T-helper 17 cell (primary cell): ENCODE measurements at regions not wholly inside any gene's neighbourhood (a gene's known extent, or its start where the extent isn't known, plus 50 kb on each side); places are given as distances from the start of the nearest gene placed in this dataset.

Experiments used
- ATAC-seq: fragments of 150-1000 bp; cut with Tn5 transposase; 2 replicates; pipeline ENCODE4 v1.10.0; 2021; ENCODE audit warnings: mild to moderate bottlenecking, moderate library complexity
- DNase-seq, 3 donors: peaks; one replicate each; pipeline versions ENCODE4 v3.0.0 to v3.0.0-alpha.2; 2020 to 2021
- H3K9me3 ChIP-seq: one replicate; pipeline ENCODE4 v1.7.0; 2013; ENCODE audit warnings: low read length, mild to moderate bottlenecking; ENCODE audit not compliant: control insufficient read depth, poor library complexity, severe bottlenecking
- H3K27ac Mint-ChIP-seq: one replicate; pipeline ENCODE4 v1.8.0; 2022; ENCODE audit warnings: mild to moderate bottlenecking, moderate library complexity, mixed read lengths
- H3K27me3 Mint-ChIP-seq: one replicate; pipeline ENCODE4 v1.8.0; 2022; ENCODE audit warnings: mixed read lengths
- H3K36me3 Mint-ChIP-seq: one replicate; pipeline ENCODE4 v1.8.0; 2022; ENCODE audit warnings: low read depth, mixed read lengths
- H3K4me1 Mint-ChIP-seq: one replicate; pipeline ENCODE4 v1.8.0; 2022; ENCODE audit warnings: mild to moderate bottlenecking, mixed read lengths
- H3K4me3 Mint-ChIP-seq: one replicate; pipeline ENCODE4 v1.8.0; 2022; ENCODE audit warnings: mild to moderate bottlenecking, moderate library complexity, mixed read lengths

DNA sequence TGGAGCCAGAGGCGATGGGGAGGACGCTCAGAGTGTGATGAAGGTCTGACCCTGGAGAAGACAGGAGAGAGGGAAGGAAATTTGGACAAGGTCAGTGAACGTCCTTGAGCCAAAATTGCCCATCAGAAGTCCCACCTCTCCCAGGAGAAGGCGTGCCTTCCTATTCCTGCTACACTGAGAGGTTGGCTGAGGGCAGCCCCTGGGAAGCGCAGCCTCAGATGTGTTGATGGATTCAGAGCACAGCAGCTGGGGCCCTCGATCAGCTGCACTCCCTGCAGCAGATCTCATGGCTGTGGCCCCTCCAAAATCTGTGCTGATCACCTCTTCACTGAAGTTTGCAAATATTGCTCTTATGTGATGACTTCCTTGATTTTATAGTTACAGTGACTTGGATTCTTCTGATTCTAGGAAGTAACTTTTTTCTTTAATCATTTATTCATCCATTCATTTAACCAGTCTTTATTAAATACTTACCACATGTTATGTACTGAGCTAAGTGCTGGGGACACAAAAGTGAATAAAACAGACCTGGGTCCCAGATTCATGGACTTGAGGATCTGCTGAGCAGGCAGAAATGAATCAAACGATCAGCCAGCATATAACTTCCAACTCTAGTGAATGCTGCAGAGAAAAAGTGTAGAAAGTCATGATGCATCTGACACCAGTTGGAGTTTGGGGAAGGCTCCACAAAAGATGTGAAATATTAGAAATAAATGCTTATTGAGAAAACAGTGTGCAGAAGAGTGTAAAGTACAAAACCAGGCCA is 69.6 kb upstream of the ARMC2 start:
- no peaks in the 10 kb centered on the region for H3K9me3 ChIP-seq
- Mint-ChIP-seq H3K4me1 (peaks cover 10% of the 10 kb centered on the region), H3K27me3 (peaks cover 8% of the 10 kb centered on the region), H3K27ac (peak overlapping the region; percentile 62), H3K4me3 (no peak overlapping the region), H3K36me3 (no peaks in the 10 kb centered on the region)
- ATAC-seq = no peak
- DNase-seq = no peak

DNA sequence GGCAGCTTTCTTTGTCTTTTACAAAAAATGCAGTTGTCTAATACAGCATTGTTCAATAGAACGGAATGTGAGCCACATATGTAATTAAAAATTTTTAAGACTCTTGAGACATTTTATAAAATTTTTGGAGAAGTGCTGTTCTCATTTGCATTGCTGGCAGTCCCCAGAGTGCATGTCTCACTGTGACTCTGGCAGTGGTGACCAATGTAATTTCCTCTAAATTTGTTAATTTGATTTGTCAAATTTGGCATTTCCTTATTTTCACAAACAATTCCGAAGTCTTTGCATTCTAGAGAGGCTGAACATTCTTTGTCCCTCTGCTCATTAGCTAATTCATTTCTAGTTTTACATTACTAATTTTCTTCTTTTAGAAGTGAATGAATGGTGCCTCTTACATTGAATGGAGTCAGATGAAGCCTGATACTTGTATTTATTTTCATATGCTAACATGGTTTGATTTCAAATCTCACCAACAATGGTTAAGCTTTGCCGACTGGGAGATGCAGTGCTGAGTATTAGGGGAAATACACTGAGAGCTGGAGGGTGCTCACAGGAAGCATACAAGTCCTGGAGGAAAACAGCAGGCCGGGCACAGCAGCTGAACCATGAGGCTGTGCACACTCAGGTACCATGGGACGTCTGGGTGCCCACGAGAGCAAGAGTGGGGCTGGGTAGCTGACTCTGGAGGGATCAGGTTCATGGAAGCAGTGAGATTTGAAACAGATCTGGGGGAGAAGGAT is 68.5 kb upstream of the ARMC2 start:
- Mint-ChIP-seq H3K36me3 (no peaks in the 10 kb centered on the region), H3K4me1 (peaks cover 10% of the 10 kb centered on the region), H3K4me3 (no peak overlapping the region), H3K27ac (peak overlapping the region; percentile 66), H3K27me3 (peaks cover 8% of the 10 kb centered on the region)
- no peaks in the 10 kb centered on the region for H3K9me3 ChIP-seq
- DNase-seq (no peak), ATAC-seq (no peak)

DNA sequence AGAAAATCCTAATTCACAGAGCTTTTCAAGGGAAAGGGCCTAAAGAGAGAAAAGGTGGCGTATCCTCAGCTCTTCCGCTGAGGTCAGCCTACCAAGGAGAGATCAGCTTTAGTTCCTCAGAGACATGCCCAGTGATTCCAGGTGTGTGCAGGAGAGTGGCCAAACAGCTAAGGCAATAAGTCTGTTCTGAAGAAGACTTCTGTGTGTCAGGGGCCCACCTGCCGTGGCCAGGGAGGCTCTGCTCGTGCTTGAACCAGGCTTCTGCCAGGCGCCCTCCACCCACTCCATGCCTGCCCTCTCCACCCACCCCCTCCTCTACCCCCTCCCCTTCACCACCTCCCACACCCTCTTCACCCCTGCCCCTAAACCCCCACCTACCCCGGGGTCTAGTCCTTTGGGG is 67.4 kb upstream of the ARMC2 start:
- Mint-ChIP-seq H3K4me1 (peaks cover 10% of the 10 kb centered on the region), H3K4me3 (no peak overlapping the region), H3K36me3 (no peaks in the 10 kb centered on the region), H3K27ac (no peak overlapping the region), H3K27me3 (peaks cover 8% of the 10 kb centered on the region)
- ATAC-seq = no peak
- H3K9me3 ChIP-seq = no peaks in the 10 kb centered on the region
- no peak for DNase-seq

DNA sequence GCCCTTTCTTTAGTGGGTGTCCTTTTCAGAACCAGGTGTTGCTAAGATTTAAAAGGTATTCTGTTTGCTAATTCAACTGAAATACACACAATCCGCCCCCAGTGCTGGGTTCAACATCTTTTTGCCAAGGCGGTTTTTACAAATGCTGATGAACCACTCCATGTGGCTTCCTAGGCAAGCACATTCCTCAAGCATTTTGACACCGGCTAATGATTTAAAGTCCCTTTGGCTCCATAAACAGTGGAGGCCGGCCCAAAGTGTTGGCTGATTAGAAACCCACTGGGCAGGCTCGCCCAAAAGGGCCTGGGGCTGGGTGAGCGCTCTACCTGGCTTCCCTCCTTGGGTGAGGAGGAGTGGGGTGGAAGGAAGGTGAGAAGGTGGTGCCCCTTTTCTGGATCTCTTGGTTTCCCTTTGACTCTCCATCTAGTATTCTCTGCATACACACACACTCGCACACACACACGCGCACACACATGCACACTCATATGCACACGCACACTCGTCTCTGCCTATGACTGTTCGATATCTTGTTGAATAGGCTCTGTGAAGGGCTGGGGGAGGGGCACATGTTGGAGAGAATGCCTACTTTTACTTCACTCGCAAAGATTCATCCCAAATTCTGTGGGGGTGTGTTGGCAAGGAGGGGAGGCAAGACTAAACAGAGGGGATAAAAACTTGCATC is 66.7 kb upstream of the ARMC2 start:
- no peaks in the 10 kb centered on the region for H3K9me3 ChIP-seq
- H3K4me1 Mint-ChIP-seq = peaks cover 10% of the 10 kb centered on the region
- ATAC-seq (no peak), DNase-seq (no peak)
- peak overlapping the region; percentile 77 for H3K4me3 Mint-ChIP-seq
- peaks cover 8% of the 10 kb centered on the region for H3K27me3 Mint-ChIP-seq
- H3K27ac Mint-ChIP-seq = peak overlapping the region; percentile 68
- no peaks in the 10 kb centered on the region for H3K36me3 Mint-ChIP-seq

DNA sequence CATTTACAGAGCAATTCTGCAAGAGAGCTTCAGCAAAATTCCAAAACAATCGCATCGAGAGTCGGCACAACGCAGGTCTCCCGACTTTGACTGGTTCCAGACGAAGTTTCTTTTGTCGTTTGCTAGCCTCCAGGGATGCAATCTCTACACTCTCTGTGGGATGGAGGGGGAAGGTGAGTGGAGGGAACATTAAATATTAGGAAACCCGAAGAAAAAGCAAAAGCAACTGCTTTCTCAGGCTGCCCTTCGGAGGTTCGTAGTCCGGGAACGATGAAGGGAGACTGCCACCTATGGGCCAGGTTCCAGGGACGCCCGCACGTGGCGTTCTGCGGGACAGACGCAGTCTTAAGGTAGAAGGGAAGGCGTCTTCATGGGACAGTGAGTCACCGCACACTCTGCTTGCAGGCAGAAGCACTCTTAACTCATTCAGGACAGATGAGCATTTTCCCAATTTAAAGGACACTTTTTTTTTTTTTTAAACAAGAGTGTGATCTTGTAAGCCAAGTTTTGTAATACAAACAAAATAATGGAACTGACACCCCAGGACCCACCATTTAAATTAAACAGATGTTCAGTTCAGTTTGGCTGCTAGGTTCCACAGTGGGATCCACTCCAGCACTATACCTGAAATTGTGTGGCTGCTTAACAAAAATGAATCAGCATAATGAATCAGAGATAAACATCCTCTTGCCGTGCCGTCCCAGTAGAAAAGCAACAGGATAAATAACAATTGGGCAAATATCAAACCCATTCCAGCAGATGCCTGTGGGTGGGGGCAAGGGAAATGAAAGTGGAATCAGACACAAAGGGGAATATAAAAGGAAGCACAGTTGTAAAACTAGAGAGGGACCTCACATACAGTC is 65.8 kb upstream of the ARMC2 start:
- peaks cover 8% of the 10 kb centered on the region for H3K27me3 Mint-ChIP-seq
- DNase-seq (peak; percentile 52 to 74 (median 59)), ATAC-seq (peak; percentile 100)
- peak overlapping the region; percentile 78 for H3K4me3 Mint-ChIP-seq
- H3K36me3 Mint-ChIP-seq = no peaks in the 10 kb centered on the region
- peak overlapping the region; percentile 68 for H3K27ac Mint-ChIP-seq
- H3K9me3 ChIP-seq = no peaks in the 10 kb centered on the region
- peaks cover 10% of the 10 kb centered on the region for H3K4me1 Mint-ChIP-seq

DNA sequence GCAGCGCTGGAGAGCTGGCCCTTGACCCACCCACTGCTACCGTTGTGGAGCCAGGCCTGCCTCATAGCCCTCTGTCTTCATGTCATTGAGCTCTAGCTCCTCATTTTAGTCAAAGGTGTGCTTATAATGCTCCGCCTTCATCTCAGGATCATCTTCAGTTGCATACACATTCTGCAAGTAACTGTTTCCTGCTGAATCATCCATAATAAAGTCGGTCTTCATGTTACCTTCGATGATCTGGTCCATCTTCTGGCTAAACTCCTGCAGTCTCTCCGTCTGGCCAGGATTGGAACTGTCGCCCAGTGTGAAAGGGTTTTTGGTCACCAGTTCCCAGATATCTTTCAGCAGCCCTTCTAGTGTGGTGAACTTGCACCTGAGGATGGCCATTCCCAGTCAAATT is 62.6 kb upstream of the ARMC2 start:
- H3K36me3 Mint-ChIP-seq = no peaks in the 10 kb centered on the region
- H3K4me3 Mint-ChIP-seq = no peak overlapping the region
- H3K9me3 ChIP-seq = no peaks in the 10 kb centered on the region
- peak overlapping the region; percentile 3 for H3K27ac Mint-ChIP-seq
- peaks cover 8% of the 10 kb centered on the region for H3K27me3 Mint-ChIP-seq
- DNase-seq (no peak), ATAC-seq (no peak)
- H3K4me1 Mint-ChIP-seq = peaks cover 10% of the 10 kb centered on the region

DNA sequence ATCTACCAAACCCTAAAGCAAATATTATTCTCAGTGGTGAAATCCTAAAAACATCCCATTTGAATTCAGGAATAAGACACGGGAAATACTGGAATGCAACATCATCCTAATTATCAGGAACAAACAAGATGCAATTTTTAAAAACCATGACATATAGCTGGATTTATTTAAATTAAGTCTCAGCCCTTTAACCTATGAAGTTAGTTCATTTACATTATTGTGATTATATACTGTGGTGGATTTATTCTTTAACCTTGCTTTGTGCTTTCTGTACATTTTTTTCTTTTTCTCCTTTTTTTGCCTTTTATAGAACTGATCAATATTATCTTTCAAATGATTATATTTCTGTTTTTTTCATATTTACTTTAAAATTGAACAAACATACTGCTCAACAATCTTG is 59.8 kb upstream of the ARMC2 start:
- H3K36me3 Mint-ChIP-seq = no peaks in the 10 kb centered on the region
- H3K27me3 Mint-ChIP-seq = no peaks in the 10 kb centered on the region
- no peak overlapping the region for H3K4me3 Mint-ChIP-seq
- H3K27ac Mint-ChIP-seq = no peak overlapping the region
- H3K9me3 ChIP-seq = no peaks in the 10 kb centered on the region
- ATAC-seq = no peak
- no peaks in the 10 kb centered on the region for H3K4me1 Mint-ChIP-seq
- no peak for DNase-seq

DNA sequence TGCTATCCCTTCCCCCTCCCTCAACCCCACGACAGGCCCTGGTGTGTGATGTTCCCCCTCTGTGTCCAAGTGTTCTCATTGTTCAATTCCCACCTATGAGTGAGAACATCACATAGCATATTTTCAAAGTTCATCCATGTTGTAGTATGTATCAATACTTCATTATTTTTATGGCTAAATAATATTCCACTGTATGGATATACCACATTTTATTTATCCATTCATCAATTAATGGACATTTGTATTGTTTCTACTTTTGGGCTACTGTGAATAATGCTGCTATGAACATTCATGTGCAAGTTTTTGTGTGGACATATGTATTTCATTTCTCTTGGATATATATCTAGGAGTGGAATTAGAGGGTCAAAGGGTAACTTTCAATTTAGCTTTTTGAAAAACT is 58.7 kb upstream of the ARMC2 start:
- H3K4me3 Mint-ChIP-seq = no peak overlapping the region
- H3K9me3 ChIP-seq = no peaks in the 10 kb centered on the region
- H3K4me1 Mint-ChIP-seq = no peaks in the 10 kb centered on the region
- no peak overlapping the region for H3K27ac Mint-ChIP-seq
- DNase-seq = no peak
- H3K36me3 Mint-ChIP-seq = no peaks in the 10 kb centered on the region
- ATAC-seq = no peak
- H3K27me3 Mint-ChIP-seq = no peaks in the 10 kb centered on the region

DNA sequence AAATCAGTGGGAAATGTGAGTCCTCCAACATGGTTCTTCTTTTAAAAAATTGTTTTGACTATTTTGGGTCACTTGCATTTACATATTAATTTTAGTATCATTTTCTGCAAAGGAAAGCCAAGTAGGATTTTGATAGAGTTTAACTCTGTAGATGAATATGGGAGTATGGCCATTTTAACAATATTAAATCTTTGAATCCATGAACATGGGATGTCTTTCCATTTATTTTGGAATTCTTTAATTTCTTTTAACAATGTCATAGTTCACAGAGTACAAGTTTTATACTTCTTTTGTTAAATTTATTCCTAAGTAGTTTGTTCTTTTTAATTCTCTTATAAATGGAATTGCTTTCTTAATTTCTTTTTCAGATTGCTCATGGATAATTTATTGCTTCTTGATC is 56.5 kb upstream of the ARMC2 start:
- H3K4me1 Mint-ChIP-seq = peaks cover 2% of the 10 kb centered on the region
- no peak for ATAC-seq

DNA sequence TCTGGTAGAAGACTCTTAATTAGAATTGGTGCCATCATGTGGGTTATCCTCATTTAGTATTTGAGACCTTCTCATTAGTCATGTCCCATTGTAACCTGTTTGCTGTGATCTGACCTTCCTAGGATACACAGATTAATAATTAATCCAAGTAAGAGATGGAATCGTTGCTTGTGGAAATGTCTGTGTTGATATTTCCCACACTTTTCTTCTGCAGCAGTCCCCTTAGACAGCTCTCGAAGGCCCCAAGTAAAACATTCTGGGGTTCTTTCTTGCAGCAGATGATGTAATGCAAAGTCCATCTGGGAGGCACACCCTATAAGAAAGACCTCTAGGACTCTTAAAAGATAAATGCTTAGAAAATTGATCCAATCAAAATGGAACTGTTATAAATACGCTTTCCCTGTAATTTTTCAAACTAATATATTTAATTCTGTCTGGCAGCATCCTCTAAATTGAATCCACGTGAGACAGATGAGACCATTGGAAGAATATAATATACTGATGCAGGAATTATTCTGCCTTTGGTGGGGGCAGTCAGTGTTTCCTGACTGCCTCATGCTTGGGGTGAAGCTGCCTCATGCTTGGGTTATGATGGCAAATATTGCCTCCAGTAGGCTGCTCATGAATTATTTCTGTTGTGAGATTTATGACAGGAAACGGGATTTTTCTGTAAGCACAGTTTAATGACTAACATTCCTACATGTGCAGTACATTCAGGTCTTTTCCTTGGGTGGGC is 54.5 kb upstream of the ARMC2 start:
- Mint-ChIP-seq H3K27me3 (no peaks in the 10 kb centered on the region), H3K36me3 (peaks cover 1% of the 10 kb centered on the region), H3K27ac (no peak overlapping the region), H3K4me3 (no peak overlapping the region), H3K4me1 (peaks cover 11% of the 10 kb centered on the region)
- DNase-seq (no peak), ATAC-seq (no peak)
- H3K9me3 ChIP-seq = no peaks in the 10 kb centered on the region

More for the DNA sequence above, 56.5 kb upstream of the ARMC2 start:
- Mint-ChIP-seq H3K4me3 (no peak overlapping the region), H3K36me3 (no peaks in the 10 kb centered on the region), H3K27me3 (no peaks in the 10 kb centered on the region), H3K27ac (no peak overlapping the region)
- no peak for DNase-seq
- H3K9me3 ChIP-seq = no peaks in the 10 kb centered on the region

DNA sequence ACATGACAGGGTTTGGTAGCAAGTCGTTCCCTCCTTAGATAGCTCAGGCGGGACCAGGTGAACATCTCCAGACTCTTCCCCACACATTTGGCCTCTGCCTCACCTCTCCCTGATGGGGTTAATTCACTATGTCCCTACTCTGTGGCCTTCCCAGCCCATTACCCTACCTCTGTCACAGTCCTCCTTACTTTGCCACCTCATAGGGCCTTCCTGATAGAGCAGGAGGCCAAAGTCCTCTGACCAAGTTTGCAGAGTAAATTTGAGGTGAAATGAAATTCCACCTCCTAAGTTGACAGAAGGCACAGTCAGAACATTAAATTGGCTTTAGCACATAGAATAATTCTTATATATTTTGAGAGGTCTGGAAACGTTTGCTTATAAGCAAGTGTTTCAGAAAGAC is 53.1 kb upstream of the ARMC2 start:
- H3K9me3 ChIP-seq = no peaks in the 10 kb centered on the region
- Mint-ChIP-seq H3K4me3 (no peak overlapping the region), H3K36me3 (peaks cover 2% of the 10 kb centered on the region), H3K4me1 (peaks cover 17% of the 10 kb centered on the region), H3K27ac (no peak overlapping the region), H3K27me3 (no peaks in the 10 kb centered on the region)
- no peak for ATAC-seq
- no peak for DNase-seq

DNA sequence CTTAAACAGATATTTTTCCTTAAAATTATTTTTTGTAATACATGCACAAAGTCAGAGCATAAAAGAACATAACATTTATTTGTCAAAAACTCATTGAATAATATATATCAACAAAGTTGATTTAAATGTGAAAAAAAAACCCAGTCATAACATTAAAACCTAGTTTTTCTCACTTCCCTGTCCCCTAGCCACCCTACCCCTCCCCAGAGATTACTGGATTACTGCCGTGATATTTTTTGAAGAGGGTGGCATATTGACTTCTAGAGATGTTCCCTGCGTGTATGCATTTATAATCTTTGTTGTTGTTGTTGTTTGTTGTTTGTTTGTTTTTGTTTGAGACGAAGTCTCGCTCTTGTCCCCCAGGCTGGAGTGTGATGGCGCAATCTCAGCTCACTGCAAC is 52.4 kb upstream of the ARMC2 start:
- Mint-ChIP-seq H3K27ac (no peak overlapping the region), H3K4me3 (no peak overlapping the region), H3K4me1 (peaks cover 17% of the 10 kb centered on the region), H3K27me3 (no peaks in the 10 kb centered on the region), H3K36me3 (peaks cover 2% of the 10 kb centered on the region)
- ATAC-seq (no peak), DNase-seq (no peak)
- H3K9me3 ChIP-seq = no peaks in the 10 kb centered on the region
